SK-N-SH treated with all-trans-retinoic acid at 6 μM for 48 hours (cell line): ENCODE measurements at regions not wholly inside any gene's neighbourhood (a gene's known extent, or its start where the extent isn't known, plus 50 kb on each side); places are given as distances from the start of the nearest gene placed in this dataset.

Experiments
- CSDC2 ChIP-seq: fragments of 250-450 bp; sonication (Bioruptor Pico); IDR thresholded peaks from 2 replicates; pipeline ENCODE4 v1.5.0; 2020; ENCODE audit warnings: mild to moderate bottlenecking, moderate library complexity
- OSR1 ChIP-seq: fragments of 250-450 bp; sonication (Bioruptor Pico); IDR thresholded peaks from 2 replicates; pipeline ENCODE4 v1.8.0; 2022; ENCODE audit warnings: moderate library complexity, mild to moderate bottlenecking, inconsistent platforms
- PATZ1 ChIP-seq: fragments of 250-450 bp; sonication (Bioruptor Pico); IDR thresholded peaks from 2 replicates; pipeline ENCODE4 v1.8.0; 2020; ENCODE audit warnings: mild to moderate bottlenecking, moderate library complexity, borderline replicate concordance
- RARB ChIP-seq: fragments of 250-450 bp; sonication (Bioruptor Pico); IDR thresholded peaks from 2 replicates; pipeline ENCODE4 v1.8.0; 2021; ENCODE audit warnings: mild to moderate bottlenecking, moderate library complexity
- ZFP30 ChIP-seq: fragments of 450-650 bp; formaldehyde crosslinking; IDR thresholded peaks from 2 replicates; pipeline ENCODE4 v1.5.0; 2022; ENCODE audit warnings: mild to moderate bottlenecking, moderate library complexity
- ZNF565 ChIP-seq: fragments of 450-650 bp; formaldehyde crosslinking; conservative IDR thresholded peaks from 2 replicates; pipeline ENCODE4 v1.5.0; 2020; ENCODE audit warnings: low read depth, mild to moderate bottlenecking, moderate library complexity

GRCh38 chr6:9138936-9139335, 703.6 kb upstream of the SLC35B3 start:
- TF ChIP-seq PATZ1 (CRISPR knock-in tag) (no peak), RARB (CRISPR knock-in tag) (no peak), ZNF565 (CRISPR knock-in tag) (no peak), ZFP30 (CRISPR knock-in tag) (no peak), CSDC2 (CRISPR knock-in tag) (no peak), OSR1 (no peak)
